Upper lobe of right lung (tissue), 1 donor: ENCODE measurements at regions not wholly inside any gene's neighbourhood (a gene's known extent, or its start where the extent isn't known, plus 50 kb on each side); places are given as distances from the start of the nearest gene placed in this dataset.
A peak's percentile ranks its signal among the peaks of the same experiment; 100 is the strongest.

Experiments used
- ATAC-seq: fragments of 200-7000 bp; cut with Tn5 transposase; one replicate; pipeline ENCODE4 v1.9.1; 2020; ENCODE audit warnings: mild to moderate bottlenecking, moderate library complexity
- DNase-seq: peaks from one replicate; pipeline ENCODE4 v3.0.0-alpha.2; 2020
- H3K27ac ChIP-seq: fragments of 200-600 bp; one replicate; pipeline ENCODE4 v1.8.0; 2022
- H3K27me3 ChIP-seq: fragments of 200-600 bp; one replicate; pipeline ENCODE4 v1.8.0; 2022; ENCODE audit warnings: mild to moderate bottlenecking
- H3K36me3 ChIP-seq: fragments of 200-600 bp; one replicate; pipeline ENCODE4 v1.8.0; 2022
- H3K4me1 ChIP-seq: fragments of 200-600 bp; one replicate; pipeline ENCODE4 v1.8.0; 2022
- H3K4me3 ChIP-seq: fragments of 200-600 bp; one replicate; pipeline ENCODE4 v1.8.0; 2022; ENCODE audit warnings: mild to moderate bottlenecking
- H3K9me3 ChIP-seq: fragments of 200-600 bp; one replicate; pipeline ENCODE4 v1.8.0; 2022
- CTCF ChIP-seq: fragments of 200-600 bp; IDR thresholded peaks from one replicate; pipeline ENCODE4 v1.8.0; 2022; ENCODE audit warnings: antibody characterized with exemption
- intact Hi-C: fragments of 100-400 bp; cut with DNase I; formaldehyde crosslinking; loops from one replicate; pipeline ENCODE4 v1.11.0; 2022
- donor health status: DM: no; HTN: yes; CAD: no; lungs with severe emphysema.

DNA sequence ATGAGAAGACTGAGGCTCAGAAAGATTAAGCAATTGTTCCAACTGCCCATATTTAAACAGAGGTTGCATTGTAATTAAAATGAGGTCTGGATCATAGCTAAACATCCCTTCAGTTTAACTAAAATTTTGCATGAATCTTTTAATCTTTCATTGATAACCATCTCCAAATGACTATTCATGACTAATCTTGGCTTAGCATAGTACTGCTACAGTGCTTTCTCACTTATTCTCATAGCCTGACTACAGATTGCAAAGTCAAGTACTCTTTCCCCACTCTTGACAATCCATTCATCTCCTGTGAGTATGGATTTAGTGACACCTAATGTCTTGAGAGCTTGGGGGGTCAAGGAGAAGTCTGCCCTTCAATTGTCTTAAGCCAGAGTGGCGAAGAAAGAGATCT, 258.4 kb downstream of the RFC3 start:
- no peaks in the 10 kb centered on the region for H3K4me1 ChIP-seq
- no peak for TF ChIP-seq CTCF
- no peak overlapping the region for H3K4me3 ChIP-seq
- no peaks in the 10 kb centered on the region for H3K36me3 ChIP-seq
- H3K27ac ChIP-seq = no peak overlapping the region
- H3K27me3 ChIP-seq = no peaks in the 10 kb centered on the region
- DNase-seq (no peak), ATAC-seq (no peak)
- no peaks in the 10 kb centered on the region for H3K9me3 ChIP-seq
- intact Hi-C loops = no loop called here

- Histone ChIP-seq H3K9me3 (no peaks in the 10 kb centered on the region), H3K27ac (no peak overlapping the region), H3K4me3 (no peak overlapping the region), H3K4me1 (no peaks in the 10 kb centered on the region), H3K36me3 (no peaks in the 10 kb centered on the region), H3K27me3 (no peaks in the 10 kb centered on the region)
- ATAC-seq (no peak), DNase-seq (no peak)
- intact Hi-C loops = no loop called here
- peak; percentile 43 for TF ChIP-seq CTCF
Measured at GRCh38 chr13:34076943-34077703, 259.2 kb downstream of the RFC3 start.

DNA sequence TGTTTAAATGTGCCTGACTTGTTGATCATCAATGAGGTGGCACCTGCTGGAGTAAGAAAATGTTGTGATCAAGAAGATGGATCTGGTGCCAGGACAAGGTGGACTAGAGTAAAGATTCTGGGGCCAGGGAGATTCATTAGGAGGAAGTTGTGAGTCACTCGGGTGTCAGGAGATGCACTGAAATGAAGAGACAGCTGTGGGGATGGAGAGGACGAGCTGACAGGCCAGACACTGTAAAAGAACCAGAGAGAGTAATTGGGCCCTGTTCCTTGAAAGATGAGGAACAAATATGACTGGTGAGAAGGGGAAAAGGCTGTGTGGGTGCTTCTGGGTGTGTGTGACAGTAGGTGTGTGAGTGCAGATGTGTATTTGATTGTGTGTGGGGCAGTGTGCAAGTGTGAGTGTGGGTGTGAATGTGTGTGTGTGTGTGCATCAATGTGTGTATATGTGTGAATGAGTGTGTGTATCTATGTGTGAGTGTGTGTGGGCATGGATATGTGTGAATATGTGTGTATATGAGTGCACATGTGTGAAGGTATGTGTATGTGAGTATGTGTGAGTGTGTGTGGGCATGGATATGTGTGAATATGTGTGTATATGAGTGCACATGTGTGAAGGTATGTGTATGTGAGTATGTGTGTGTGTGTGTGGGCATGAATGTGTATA, 260.5 kb downstream of the RFC3 start:
- Histone ChIP-seq H3K4me1 (no peaks in the 10 kb centered on the region), H3K36me3 (no peaks in the 10 kb centered on the region), H3K27me3 (no peaks in the 10 kb centered on the region), H3K27ac (no peak overlapping the region), H3K9me3 (no peaks in the 10 kb centered on the region), H3K4me3 (no peak overlapping the region)
- DNase-seq (no peak), ATAC-seq (peak; percentile 13)
- TF ChIP-seq CTCF = no peak
- intact Hi-C loops = no loop called here

- DNase-seq (no peak), ATAC-seq (no peak)
- no peaks in the 10 kb centered on the region for H3K36me3 ChIP-seq
- H3K4me1 ChIP-seq = no peaks in the 10 kb centered on the region
- H3K9me3 ChIP-seq = no peaks in the 10 kb centered on the region
- no peaks in the 10 kb centered on the region for H3K27me3 ChIP-seq
- TF ChIP-seq CTCF = no peak
- H3K4me3 ChIP-seq = no peak overlapping the region
- intact Hi-C loops = no loop called here
- H3K27ac ChIP-seq = no peak overlapping the region
Measured at GRCh38 chr13:34085204-34085603, 267.3 kb downstream of the RFC3 start.

DNA sequence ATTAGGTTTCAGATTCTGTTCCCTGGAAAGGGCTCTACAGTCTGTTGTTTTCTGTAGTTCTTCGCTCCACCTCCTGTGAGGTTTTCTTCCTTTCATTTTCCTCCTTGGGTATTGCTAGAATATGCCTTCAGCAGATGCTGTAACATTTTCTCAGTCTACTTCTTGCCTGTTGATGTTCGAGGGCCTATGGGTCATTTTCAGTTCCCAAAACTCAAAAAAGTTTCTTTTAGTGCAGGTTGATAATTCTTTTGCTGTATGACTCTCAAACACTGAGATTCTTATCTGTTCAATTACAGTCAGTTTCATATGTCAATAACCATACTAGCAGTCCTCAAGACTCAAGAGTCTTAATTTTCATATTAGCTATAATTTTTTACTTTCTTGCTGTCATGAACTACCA, 268.3 kb downstream of the RFC3 start:
- Histone ChIP-seq H3K36me3 (no peaks in the 10 kb centered on the region), H3K27me3 (no peaks in the 10 kb centered on the region), H3K4me3 (no peak overlapping the region), H3K27ac (no peak overlapping the region), H3K9me3 (no peaks in the 10 kb centered on the region), H3K4me1 (no peaks in the 10 kb centered on the region)
- ATAC-seq = no peak
- no peak for DNase-seq
- intact Hi-C loops = no loop called here
- TF ChIP-seq CTCF = no peak
